ENCODE measurements at regions not wholly inside any gene's neighbourhood (a gene's known extent, or its start where the extent isn't known, plus 50 kb on each side); places are given as distances from the start of the nearest gene placed in this dataset.

- H3K4me3 ChIP-seq (ENCODE audit: low read length) = no peak overlapping the region
- DNase-seq = no peak
- peaks cover 12% of the 10 kb centered on the region; the same call in 1 of the 2 replicates for H3K27me3 ChIP-seq (ENCODE audit: low read length)
- H3K4me2 ChIP-seq (ENCODE audit: low read length) = no peak overlapping the region
- ATAC-seq = no peak
- no peaks in the 10 kb centered on the region for H3K4me1 ChIP-seq (ENCODE audit: insufficient read depth, low read length)
- H3K79me2 ChIP-seq (ENCODE audit: low read length) = no peaks in the 10 kb centered on the region
- ChIA-PET CTCF (no interaction called here), POLR2A (ENCODE audit: unreplicated experiment) (no interaction called here)
- H3K36me3 ChIP-seq (ENCODE audit: low read depth, low read length) = no peaks in the 10 kb centered on the region
- no TSS peak for BruUV-seq (replicated peaks)
- no peaks in the 10 kb centered on the region for H3K9me2 ChIP-seq (replicated peaks; ENCODE audit: low read length)
- H3K27ac ChIP-seq (ENCODE audit: low read length) = no peak overlapping the region
- H4K20me1 ChIP-seq (ENCODE audit: low read length) = no peaks in the 10 kb centered on the region
- H3K9ac ChIP-seq (ENCODE audit: low read length) = no peak overlapping the region
- H2AFZ ChIP-seq (ENCODE audit: low read length) = no peak overlapping the region
- TF ChIP-seq, protein P1, sequence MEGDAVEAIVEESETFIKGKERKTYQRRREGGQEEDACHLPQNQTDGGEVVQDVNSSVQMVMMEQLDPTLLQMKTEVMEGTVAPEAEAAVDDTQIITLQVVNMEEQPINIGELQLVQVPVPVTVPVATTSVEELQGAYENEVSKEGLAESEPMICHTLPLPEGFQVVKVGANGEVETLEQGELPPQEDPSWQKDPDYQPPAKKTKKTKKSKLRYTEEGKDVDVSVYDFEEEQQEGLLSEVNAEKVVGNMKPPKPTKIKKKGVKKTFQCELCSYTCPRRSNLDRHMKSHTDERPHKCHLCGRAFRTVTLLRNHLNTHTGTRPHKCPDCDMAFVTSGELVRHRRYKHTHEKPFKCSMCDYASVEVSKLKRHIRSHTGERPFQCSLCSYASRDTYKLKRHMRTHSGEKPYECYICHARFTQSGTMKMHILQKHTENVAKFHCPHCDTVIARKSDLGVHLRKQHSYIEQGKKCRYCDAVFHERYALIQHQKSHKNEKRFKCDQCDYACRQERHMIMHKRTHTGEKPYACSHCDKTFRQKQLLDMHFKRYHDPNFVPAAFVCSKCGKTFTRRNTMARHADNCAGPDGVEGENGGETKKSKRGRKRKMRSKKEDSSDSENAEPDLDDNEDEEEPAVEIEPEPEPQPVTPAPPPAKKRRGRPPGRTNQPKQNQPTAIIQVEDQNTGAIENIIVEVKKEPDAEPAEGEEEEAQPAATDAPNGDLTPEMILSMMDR (conservative IDR thresholded peaks at IDR 0.05; ENCODE audit: low read depth, low read length) = no peak
- TF ChIP-seq EZH2phosphoT487 (IDR thresholded peaks at IDR 0.05; ENCODE audit: borderline replicate concordance, low read length) = no peak
- no peak for TF ChIP-seq EZH2 (IDR thresholded peaks at IDR 0.05; ENCODE audit: low read length, unreplicated experiment)
- intact Hi-C loops (cut with micrococcal nuclease) = no loop called here
- H3K9me3 ChIP-seq (ENCODE audit: low read length) = no peaks in the 10 kb centered on the region
- H3F3A ChIP-seq (ENCODE audit: low read length, unreplicated experiment) = no peaks in the 10 kb centered on the region
Observed at GRCh38 chr10:47175181-47176123, 124.5 kb upstream of the GDF10 start.

DNA sequence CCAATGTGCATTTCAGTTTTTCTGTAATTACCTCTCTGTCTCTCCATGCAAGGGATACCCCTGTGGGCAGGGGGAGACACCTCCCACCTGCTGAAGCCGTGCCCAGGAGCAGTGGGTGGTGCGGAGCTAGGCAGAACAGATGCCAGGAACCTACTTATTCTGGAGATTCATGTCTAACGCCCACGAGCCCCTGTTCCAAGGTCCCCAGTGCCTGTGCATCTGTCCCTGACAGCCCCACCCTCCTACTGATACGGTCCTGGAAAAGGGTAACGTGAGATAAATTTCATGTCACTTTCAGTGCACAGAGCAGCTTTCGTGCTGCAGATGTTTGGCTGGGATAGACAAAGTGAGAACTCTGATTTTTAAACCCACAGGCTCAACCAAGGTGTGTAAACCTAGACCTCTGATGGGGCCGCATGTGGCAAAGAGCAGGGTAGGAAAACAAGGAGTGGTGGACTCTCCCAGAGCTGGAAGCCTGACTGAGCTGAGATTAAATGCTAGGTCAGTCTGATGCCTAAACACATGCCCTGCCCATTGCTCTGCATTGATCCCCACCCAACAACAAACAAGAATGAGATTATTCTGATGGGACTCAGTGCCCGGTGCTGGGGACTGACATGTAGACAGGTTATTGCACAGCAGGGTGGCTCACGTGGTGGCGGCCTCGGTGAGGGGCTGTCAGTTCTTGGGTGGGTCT lies 123.6 kb upstream of the GDF10 start:
- DNase-seq (no peak), ATAC-seq (no peak)
- no TSS peak for BruUV-seq (replicated peaks)
- Histone ChIP-seq H3K4me1 (ENCODE audit: insufficient read depth, low read length) (no peaks in the 10 kb centered on the region), H3K9ac (ENCODE audit: low read length) (no peak overlapping the region), H3K36me3 (ENCODE audit: low read depth, low read length) (no peaks in the 10 kb centered on the region), H3K27me3 (ENCODE audit: low read length) (peaks cover 10% of the 10 kb centered on the region; the same call in 1 of the 2 replicates), H3K4me3 (ENCODE audit: low read length) (no peak overlapping the region), H3F3A (ENCODE audit: low read length, unreplicated experiment) (no peaks in the 10 kb centered on the region), H3K4me2 (ENCODE audit: low read length) (no peak overlapping the region), H3K27ac (ENCODE audit: low read length) (no peak overlapping the region), H3K79me2 (ENCODE audit: low read length) (no peaks in the 10 kb centered on the region), H3K9me3 (ENCODE audit: low read length) (no peaks in the 10 kb centered on the region), H4K20me1 (ENCODE audit: low read length) (no peaks in the 10 kb centered on the region), H3K9me2 (replicated peaks; ENCODE audit: low read length) (no peaks in the 10 kb centered on the region), H2AFZ (ENCODE audit: low read length) (no peak overlapping the region)
- ChIA-PET CTCF (no interaction called here), POLR2A (ENCODE audit: unreplicated experiment) (no interaction called here)
- TF ChIP-seq, protein P1 (conservative IDR thresholded peaks at IDR 0.05; ENCODE audit: low read depth, low read length) = no peak
- TF ChIP-seq EZH2phosphoT487 (IDR thresholded peaks at IDR 0.05; ENCODE audit: borderline replicate concordance, low read length) = no peak
- no peak for TF ChIP-seq EZH2 (IDR thresholded peaks at IDR 0.05; ENCODE audit: low read length, unreplicated experiment)
- intact Hi-C loops (cut with micrococcal nuclease) = no loop called here
